ENCODE measurements at regions not wholly inside any gene's neighbourhood (a gene's known extent, or its start where the extent isn't known, plus 50 kb on each side); places are given as distances from the start of the nearest gene placed in this dataset.

- Histone ChIP-seq H3K4me3 (ENCODE audit: insufficient read depth, low read depth, low read length) (no peak overlapping the region), H3K4me1 (ENCODE audit: control insufficient read depth, insufficient read depth, low read length) (peaks cover 7% of the 10 kb centered on the region), H3K27ac (ENCODE audit: insufficient read depth, low read depth, low read length, poor library complexity, severe bottlenecking) (no peak overlapping the region), H3K27me3 (ENCODE audit: control insufficient read depth, insufficient read depth, low read length, poor library complexity, severe bottlenecking) (no peaks in the 10 kb centered on the region), H3K36me3 (ENCODE audit: control insufficient read depth, insufficient read depth, low read length) (no peaks in the 10 kb centered on the region), H3K9me3 (ENCODE audit: control insufficient read depth, low read length) (no peaks in the 10 kb centered on the region)
- WGBS, 2 experiments, result 91% methylated on average over 13 of the region's 13 CpGs
These were observed 97.2 kb upstream of the CPEB4 start for GRCh38 chr5:173790836-173791546.

GRCh38 chr5:173791878-173792277 is 96.3 kb upstream of the CPEB4 start:
- no peaks in the 10 kb centered on the region for H3K9me3 ChIP-seq (ENCODE audit: control insufficient read depth, low read length)
- no peak overlapping the region for H3K27ac ChIP-seq (ENCODE audit: insufficient read depth, low read depth, low read length, poor library complexity, severe bottlenecking)
- no peak overlapping the region for H3K4me3 ChIP-seq (ENCODE audit: insufficient read depth, low read depth, low read length)
- no peaks in the 10 kb centered on the region for H3K4me1 ChIP-seq (ENCODE audit: control insufficient read depth, insufficient read depth, low read length)
- no peaks in the 10 kb centered on the region for H3K27me3 ChIP-seq (ENCODE audit: control insufficient read depth, insufficient read depth, low read length, poor library complexity, severe bottlenecking)
- 95 to 96% methylated on average over 3 of the region's 3 CpGs for WGBS, 2 experiments
- H3K36me3 ChIP-seq (ENCODE audit: control insufficient read depth, insufficient read depth, low read length), result no peaks in the 10 kb centered on the region

GRCh38 chr5:173792781-173793547 is 95.2 kb upstream of the CPEB4 start:
- WGBS, 2 experiments, result 91 to 92% methylated on average over 6 to 7 of the region's 7 CpGs
- H3K4me3 ChIP-seq (ENCODE audit: insufficient read depth, low read depth, low read length), result no peak overlapping the region
- H3K27me3 ChIP-seq (ENCODE audit: control insufficient read depth, insufficient read depth, low read length, poor library complexity, severe bottlenecking), result no peaks in the 10 kb centered on the region
- no peaks in the 10 kb centered on the region for H3K4me1 ChIP-seq (ENCODE audit: control insufficient read depth, insufficient read depth, low read length)
- no peak overlapping the region for H3K27ac ChIP-seq (ENCODE audit: insufficient read depth, low read depth, low read length, poor library complexity, severe bottlenecking)
- H3K9me3 ChIP-seq (ENCODE audit: control insufficient read depth, low read length), result no peaks in the 10 kb centered on the region
- no peaks in the 10 kb centered on the region for H3K36me3 ChIP-seq (ENCODE audit: control insufficient read depth, insufficient read depth, low read length)

GRCh38 chr5:173793648-173794548 is 94.3 kb upstream of the CPEB4 start:
- Histone ChIP-seq H3K9me3 (ENCODE audit: control insufficient read depth, low read length) (no peaks in the 10 kb centered on the region), H3K4me3 (ENCODE audit: insufficient read depth, low read depth, low read length) (no peak overlapping the region), H3K27me3 (ENCODE audit: control insufficient read depth, insufficient read depth, low read length, poor library complexity, severe bottlenecking) (no peaks in the 10 kb centered on the region), H3K4me1 (ENCODE audit: control insufficient read depth, insufficient read depth, low read length) (no peaks in the 10 kb centered on the region), H3K27ac (ENCODE audit: insufficient read depth, low read depth, low read length, poor library complexity, severe bottlenecking) (no peak overlapping the region), H3K36me3 (ENCODE audit: control insufficient read depth, insufficient read depth, low read length) (no peaks in the 10 kb centered on the region)
- WGBS, 2 experiments, result 95 to 96% methylated on average over 16 of the region's 16 CpGs

GRCh38 chr5:173794901-173795416 is 93.2 kb upstream of the CPEB4 start:
- WGBS, 2 experiments, result 84 to 88% methylated on average over 10 of the region's 10 CpGs
- H3K36me3 ChIP-seq (ENCODE audit: control insufficient read depth, insufficient read depth, low read length), result no peaks in the 10 kb centered on the region
- H3K4me3 ChIP-seq (ENCODE audit: insufficient read depth, low read depth, low read length), result no peak overlapping the region
- H3K27me3 ChIP-seq (ENCODE audit: control insufficient read depth, insufficient read depth, low read length, poor library complexity, severe bottlenecking), result no peaks in the 10 kb centered on the region
- no peaks in the 10 kb centered on the region for H3K4me1 ChIP-seq (ENCODE audit: control insufficient read depth, insufficient read depth, low read length)
- no peaks in the 10 kb centered on the region for H3K9me3 ChIP-seq (ENCODE audit: control insufficient read depth, low read length)
- H3K27ac ChIP-seq (ENCODE audit: insufficient read depth, low read depth, low read length, poor library complexity, severe bottlenecking), result no peak overlapping the region

GRCh38 chr5:173795601-173796000 is 92.5 kb upstream of the CPEB4 start:
- H3K4me3 ChIP-seq (ENCODE audit: insufficient read depth, low read depth, low read length), result no peak overlapping the region
- H3K27me3 ChIP-seq (ENCODE audit: control insufficient read depth, insufficient read depth, low read length, poor library complexity, severe bottlenecking), result no peaks in the 10 kb centered on the region
- WGBS, 2 experiments, result 79 to 84% methylated on average over 1 of the region's 1 CpG
- no peaks in the 10 kb centered on the region for H3K9me3 ChIP-seq (ENCODE audit: control insufficient read depth, low read length)
- no peaks in the 10 kb centered on the region for H3K36me3 ChIP-seq (ENCODE audit: control insufficient read depth, insufficient read depth, low read length)
- no peaks in the 10 kb centered on the region for H3K4me1 ChIP-seq (ENCODE audit: control insufficient read depth, insufficient read depth, low read length)
- H3K27ac ChIP-seq (ENCODE audit: insufficient read depth, low read depth, low read length, poor library complexity, severe bottlenecking), result no peak overlapping the region

- H3K4me3 ChIP-seq (ENCODE audit: insufficient read depth, low read depth, low read length), result no peak overlapping the region
- H3K27ac ChIP-seq (ENCODE audit: insufficient read depth, low read depth, low read length, poor library complexity, severe bottlenecking), result no peak overlapping the region
- WGBS, 2 experiments, result 92 to 93% methylated on average over 9 of the region's 9 CpGs
- H3K9me3 ChIP-seq (ENCODE audit: control insufficient read depth, low read length), result no peaks in the 10 kb centered on the region
- H3K27me3 ChIP-seq (ENCODE audit: control insufficient read depth, insufficient read depth, low read length, poor library complexity, severe bottlenecking), result no peaks in the 10 kb centered on the region
- H3K36me3 ChIP-seq (ENCODE audit: control insufficient read depth, insufficient read depth, low read length), result no peaks in the 10 kb centered on the region
- H3K4me1 ChIP-seq (ENCODE audit: control insufficient read depth, insufficient read depth, low read length), result no peaks in the 10 kb centered on the region
These were observed 91.2 kb upstream of the CPEB4 start for GRCh38 chr5:173796721-173797495.

GRCh38 chr5:173798127-173798810 is 89.9 kb upstream of the CPEB4 start:
- H3K36me3 ChIP-seq (ENCODE audit: control insufficient read depth, insufficient read depth, low read length), result no peaks in the 10 kb centered on the region
- no peaks in the 10 kb centered on the region for H3K4me1 ChIP-seq (ENCODE audit: control insufficient read depth, insufficient read depth, low read length)
- no peaks in the 10 kb centered on the region for H3K27me3 ChIP-seq (ENCODE audit: control insufficient read depth, insufficient read depth, low read length, poor library complexity, severe bottlenecking)
- 84 to 93% methylated on average over 4 of the region's 4 CpGs for WGBS, 2 experiments
- H3K4me3 ChIP-seq (ENCODE audit: insufficient read depth, low read depth, low read length), result no peak overlapping the region
- H3K27ac ChIP-seq (ENCODE audit: insufficient read depth, low read depth, low read length, poor library complexity, severe bottlenecking), result no peak overlapping the region
- H3K9me3 ChIP-seq (ENCODE audit: control insufficient read depth, low read length), result no peaks in the 10 kb centered on the region

- Histone ChIP-seq H3K27ac (ENCODE audit: insufficient read depth, low read depth, low read length, poor library complexity, severe bottlenecking) (no peak overlapping the region), H3K36me3 (ENCODE audit: control insufficient read depth, insufficient read depth, low read length) (no peaks in the 10 kb centered on the region), H3K4me1 (ENCODE audit: control insufficient read depth, insufficient read depth, low read length) (no peaks in the 10 kb centered on the region), H3K27me3 (ENCODE audit: control insufficient read depth, insufficient read depth, low read length, poor library complexity, severe bottlenecking) (no peaks in the 10 kb centered on the region), H3K9me3 (ENCODE audit: control insufficient read depth, low read length) (no peaks in the 10 kb centered on the region), H3K4me3 (ENCODE audit: insufficient read depth, low read depth, low read length) (no peak overlapping the region)
- WGBS, 2 experiments, result 90 to 91% methylated on average over 7 to 8 of the region's 8 CpGs
These were observed 87.8 kb upstream of the CPEB4 start for GRCh38 chr5:173800340-173800739.
